Adrenal gland (tissue), 5 donors: ENCODE measurements at regions not wholly inside any gene's neighbourhood (a gene's known extent, or its start where the extent isn't known, plus 50 kb on each side); places are given as distances from the start of the nearest gene placed in this dataset.

Source experiments
- POLR2A ChIP-seq, 2 donors: fragments of 450-650 bp; IDR thresholded peaks; one replicate each; pipeline ENCODE4 v1.6.1; 2017; ENCODE audit warnings: antibody characterized with exemption in 2 of 2, mild to moderate bottlenecking in 2 of 2, moderate library complexity in 1 of 2
- TF ChIP-seq, protein P1 (sequence below), 6 experiments: fragments of 450-650 bp in 4 of 6; fragments of 200-600 bp in 2 of 6; sonication (generic) in 1 of 6; IDR thresholded peaks; 1 replicate in 5 of 6; 2 replicates in 1 of 6; pipeline versions ENCODE4 v1.5.1 to v1.8.0; 2016 to 2021; ENCODE audit warnings: antibody characterized with exemption in 6 of 6, mild to moderate bottlenecking in 2 of 6, moderate library complexity in 1 of 6
- donor health status: DM: no; HTN: no; CAD: no.

DNA sequence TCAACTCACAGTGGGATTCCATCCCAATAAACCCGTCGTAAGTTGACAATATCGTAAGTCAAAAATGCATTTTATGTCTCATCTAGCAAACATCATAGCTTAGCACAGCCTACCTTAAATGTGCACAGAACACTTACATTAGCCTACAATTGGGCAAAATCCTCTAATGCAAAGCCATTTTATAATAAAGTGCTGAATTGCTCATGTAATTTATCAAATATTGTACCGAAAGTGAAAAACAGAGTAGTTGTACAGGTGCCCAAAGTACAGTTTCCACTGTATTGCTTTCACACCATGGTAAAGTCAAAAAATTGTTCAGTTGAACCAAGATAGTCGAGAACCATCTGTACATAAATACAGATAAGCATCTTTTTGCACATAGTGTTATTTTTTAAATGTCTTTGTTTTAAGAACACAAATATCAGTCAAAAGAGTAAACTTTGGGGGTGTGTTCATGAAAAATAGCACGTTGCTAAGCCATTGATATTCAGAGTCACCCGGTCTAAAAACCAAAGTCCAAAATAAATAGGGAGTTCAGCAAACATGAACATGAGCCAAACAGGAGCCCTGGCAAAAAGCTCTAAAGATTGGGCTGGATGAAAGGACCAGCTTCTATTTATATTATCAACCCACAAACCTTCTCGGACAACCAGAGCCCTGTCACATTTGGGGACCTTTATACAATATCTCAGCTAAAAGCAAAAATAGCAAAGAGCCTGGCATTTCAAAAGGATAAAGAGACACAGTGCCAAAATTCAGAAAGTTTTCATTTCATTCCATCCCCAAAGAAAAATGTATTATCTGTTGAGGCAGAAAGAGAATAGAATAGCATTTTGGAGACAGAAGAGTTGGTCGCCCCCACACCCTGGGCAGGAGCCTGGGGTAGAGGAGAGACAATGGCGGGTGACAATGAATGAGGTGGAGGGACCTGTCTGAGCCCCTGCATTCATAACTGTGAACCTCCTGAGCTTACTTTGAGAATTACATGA is 105.9 kb upstream of the SH3BP4 start:
- TF ChIP-seq, protein P1, sequence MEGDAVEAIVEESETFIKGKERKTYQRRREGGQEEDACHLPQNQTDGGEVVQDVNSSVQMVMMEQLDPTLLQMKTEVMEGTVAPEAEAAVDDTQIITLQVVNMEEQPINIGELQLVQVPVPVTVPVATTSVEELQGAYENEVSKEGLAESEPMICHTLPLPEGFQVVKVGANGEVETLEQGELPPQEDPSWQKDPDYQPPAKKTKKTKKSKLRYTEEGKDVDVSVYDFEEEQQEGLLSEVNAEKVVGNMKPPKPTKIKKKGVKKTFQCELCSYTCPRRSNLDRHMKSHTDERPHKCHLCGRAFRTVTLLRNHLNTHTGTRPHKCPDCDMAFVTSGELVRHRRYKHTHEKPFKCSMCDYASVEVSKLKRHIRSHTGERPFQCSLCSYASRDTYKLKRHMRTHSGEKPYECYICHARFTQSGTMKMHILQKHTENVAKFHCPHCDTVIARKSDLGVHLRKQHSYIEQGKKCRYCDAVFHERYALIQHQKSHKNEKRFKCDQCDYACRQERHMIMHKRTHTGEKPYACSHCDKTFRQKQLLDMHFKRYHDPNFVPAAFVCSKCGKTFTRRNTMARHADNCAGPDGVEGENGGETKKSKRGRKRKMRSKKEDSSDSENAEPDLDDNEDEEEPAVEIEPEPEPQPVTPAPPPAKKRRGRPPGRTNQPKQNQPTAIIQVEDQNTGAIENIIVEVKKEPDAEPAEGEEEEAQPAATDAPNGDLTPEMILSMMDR (IDR thresholded peaks at IDR 0.05): no peak
- no peak for TF ChIP-seq POLR2A (IDR thresholded peaks at IDR 0.05)
